Kidney (tissue), 13 donors: ENCODE measurements at regions not wholly inside any gene's neighbourhood (a gene's known extent, or its start where the extent isn't known, plus 50 kb on each side); places are given as distances from the start of the nearest gene placed in this dataset.

Experiments
- DNase-seq, 5 donors: peaks; one replicate each; pipeline ENCODE4 v3.0.0-alpha.2; 2013 to 2020
- FAIRE-seq: peaks from 2 replicates; lab custom pipeline; 2012; peaks lifted over from hg19 to GRCh38; lab: Jason Lieb, UNC
- H3K27ac ChIP-seq, 2 donors: one replicate each; pipeline ENCODE4 v1.7.0; 2013; ENCODE audit warnings: low read depth in 2 of 2, low read length in 2 of 2, inconsistent platforms in 1 of 2
- H3K27me3 ChIP-seq: one replicate; pipeline ENCODE4 v1.7.1; 2013; ENCODE audit warnings: low read length, inconsistent platforms; ENCODE audit not compliant: control insufficient read depth, insufficient read depth
- H3K36me3 ChIP-seq, 3 donors: one replicate each; pipeline versions ENCODE4 v1.7.0 to v1.7.1; 2013; ENCODE audit warnings: low read length in 3 of 3, control low read depth in 1 of 3, inconsistent platforms in 1 of 3; ENCODE audit not compliant: insufficient read depth in 3 of 3, control insufficient read depth in 2 of 3
- H3K4me1 ChIP-seq, 3 donors: one replicate each; pipeline versions ENCODE4 v1.7.0 to v1.7.1; 2013; ENCODE audit warnings: low read length in 3 of 3, inconsistent platforms in 1 of 3, low read depth in 1 of 3; ENCODE audit not compliant: control insufficient read depth in 2 of 3, insufficient read depth in 2 of 3
- H3K4me3 ChIP-seq, 3 donors: one replicate each; pipeline versions ENCODE4 v1.7.0 to v1.8.1; 2013; ENCODE audit warnings: low read length in 3 of 3, control low read depth in 1 of 3, inconsistent platforms in 1 of 3
- H3K9ac ChIP-seq, 3 donors: one replicate each; pipeline versions ENCODE4 v1.7.0 to v1.7.1; 2013; ENCODE audit warnings: low read length in 3 of 3, control low read depth in 1 of 3, inconsistent platforms in 1 of 3
- H3K9me3 ChIP-seq, 3 donors: one replicate each; pipeline versions ENCODE4 v1.7.0 to v1.7.1; 2013; ENCODE audit warnings: low read length in 3 of 3, control low read depth in 1 of 3, inconsistent platforms in 1 of 3; ENCODE audit not compliant: control insufficient read depth in 2 of 3, insufficient read depth in 1 of 3
- CTCF ChIP-seq: IDR thresholded peaks from 3 replicates; pipeline ENCODE4 v1.5.1; 2012; ENCODE audit warnings: mild to moderate bottlenecking, moderate library complexity, borderline replicate concordance; ENCODE audit not compliant: insufficient read depth; ENCODE audit errors: extremely low read depth
- intact Hi-C: fragments of 100-400 bp; cut with DNase I; formaldehyde crosslinking; loops from one replicate; pipeline ENCODE4 v1.11.1; 2022
- donor health status: control.
- donor health status: control.
- donor health status: control.
- donor health status: control.
- donor health status: control.
- donor health status: DM: yes; HTN: yes; CAD: no.
- donor health status: Normal renal cell carcinoma (clear cell type).

GRCh38 chr2:212843409-212844199, 305.0 kb upstream of the ERBB4 start:
- DNase-seq, result no peak
- no peak overlapping the region for H3K27ac ChIP-seq
- no peak overlapping the region for H3K9ac ChIP-seq
- no peak overlapping the region for H3K4me3 ChIP-seq
- H3K36me3 ChIP-seq, result no peaks in the 10 kb centered on the region
- H3K9me3 ChIP-seq, result no peaks in the 10 kb centered on the region
- TF ChIP-seq CTCF, result no peak
- H3K27me3 ChIP-seq, result no peaks in the 10 kb centered on the region
- intact Hi-C loops, result no loop called here
- H3K4me1 ChIP-seq, result no peaks in the 10 kb centered on the region
- FAIRE-seq, result no peak

DNA sequence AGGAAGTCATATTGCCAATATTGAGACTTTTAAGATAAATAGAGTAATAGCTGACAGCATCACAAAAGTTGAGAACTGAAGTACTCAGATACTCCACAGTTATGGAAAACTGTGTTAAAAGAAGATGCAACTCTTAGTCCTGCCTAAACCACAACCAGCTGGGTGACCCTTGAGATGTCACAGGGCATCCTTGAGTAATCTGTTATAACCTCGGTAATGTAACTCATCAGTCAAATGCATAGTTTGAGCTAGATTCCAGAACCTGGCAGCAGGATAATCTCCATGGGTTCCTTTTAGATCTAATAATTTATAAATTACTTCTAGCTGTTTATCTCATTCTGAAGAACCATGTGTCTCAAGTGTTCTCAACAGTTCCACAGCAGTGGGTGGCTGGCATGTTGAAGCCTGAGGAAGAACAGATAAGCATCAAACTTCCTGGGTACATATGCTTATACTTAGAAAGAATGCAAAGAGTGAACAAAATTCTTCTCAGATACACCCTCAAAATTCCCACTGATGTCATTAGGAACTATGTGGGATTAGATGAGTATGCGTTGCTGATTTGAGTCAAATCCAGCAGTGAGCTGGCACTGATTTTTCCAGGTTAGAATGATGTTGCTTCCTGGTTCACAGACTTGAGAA, 304.1 kb upstream of the ERBB4 start:
- no peak for FAIRE-seq

GRCh38 chr2:212841460-212841859, 302.9 kb upstream of the ERBB4 start:
- intact Hi-C loops, result no loop called here
- Histone ChIP-seq H3K27me3 (no peaks in the 10 kb centered on the region), H3K4me3 (no peak overlapping the region), H3K9me3 (no peaks in the 10 kb centered on the region), H3K27ac (no peak overlapping the region), H3K9ac (no peak overlapping the region), H3K36me3 (no peaks in the 10 kb centered on the region), H3K4me1 (no peaks in the 10 kb centered on the region)
- DNase-seq, result no peak
- FAIRE-seq, result no peak
- no peak for TF ChIP-seq CTCF

More for the DNA sequence above, 304.1 kb upstream of the ERBB4 start:
- Histone ChIP-seq H3K27ac (no peak overlapping the region), H3K9me3 (no peaks in the 10 kb centered on the region), H3K4me3 (no peak overlapping the region), H3K36me3 (no peaks in the 10 kb centered on the region), H3K9ac (no peak overlapping the region), H3K4me1 (no peaks in the 10 kb centered on the region), H3K27me3 (no peaks in the 10 kb centered on the region)
- DNase-seq, result no peak
- TF ChIP-seq CTCF, result no peak
- intact Hi-C loops, result no loop called here
